Activated T-cell treated with anti-CD3 and anti-CD28 coated beads, Interleukin-2, amount 50 U/mL, for 24 hours (primary cell): ENCODE measurements at regions not wholly inside any gene's neighbourhood (a gene's known extent, or its start where the extent isn't known, plus 50 kb on each side); places are given as distances from the start of the nearest gene placed in this dataset.

Source experiments
- DNase-seq: peaks from one replicate; pipeline ENCODE4 v3.0.0-alpha.2; 2020
- H3K27ac Mint-ChIP-seq: 2 replicates; pipeline ENCODE4 v1.8.0; 2020; ENCODE audit warnings: mild to moderate bottlenecking, mixed read lengths
- H3K27me3 Mint-ChIP-seq: 2 replicates; pipeline ENCODE4 v1.8.0; 2020; ENCODE audit warnings: mixed read lengths
- H3K36me3 Mint-ChIP-seq: 2 replicates; pipeline ENCODE4 v1.8.0; 2020; ENCODE audit warnings: low read depth, mixed read lengths
- H3K4me1 Mint-ChIP-seq: 2 replicates; pipeline ENCODE4 v1.8.0; 2020; ENCODE audit warnings: low read depth, mixed read lengths
- H3K4me3 Mint-ChIP-seq: 2 replicates; pipeline ENCODE4 v1.8.0; 2020; ENCODE audit warnings: mild to moderate bottlenecking, moderate library complexity, mixed read lengths
- H3K9me3 Mint-ChIP-seq: 2 replicates; pipeline ENCODE4 v1.8.0; 2020; ENCODE audit warnings: mixed read lengths

GRCh38 chr17:62130739-62131138 lies 65.7 kb upstream of the MED13 start:
- H3K36me3 Mint-ChIP-seq = no peaks in the 10 kb centered on the region
- no peaks in the 10 kb centered on the region for H3K9me3 Mint-ChIP-seq
- peaks cover 14% of the 10 kb centered on the region for H3K27me3 Mint-ChIP-seq
- H3K27ac Mint-ChIP-seq = no peak overlapping the region
- no peak overlapping the region for H3K4me3 Mint-ChIP-seq
- no peaks in the 10 kb centered on the region for H3K4me1 Mint-ChIP-seq
- DNase-seq = no peak

GRCh38 chr17:62126292-62126691 lies 61.2 kb upstream of the MED13 start:
- Mint-ChIP-seq H3K36me3 (no peaks in the 10 kb centered on the region), H3K4me3 (no peak overlapping the region), H3K9me3 (no peaks in the 10 kb centered on the region), H3K4me1 (no peaks in the 10 kb centered on the region), H3K27me3 (peaks cover 22% of the 10 kb centered on the region), H3K27ac (no peak overlapping the region)
- DNase-seq = no peak

GRCh38 chr17:62125307-62125706 lies 60.2 kb upstream of the MED13 start:
- DNase-seq = no peak
- Mint-ChIP-seq H3K4me1 (peaks cover 7% of the 10 kb centered on the region), H3K27ac (no peak overlapping the region), H3K27me3 (peaks cover 20% of the 10 kb centered on the region), H3K9me3 (no peaks in the 10 kb centered on the region), H3K36me3 (no peaks in the 10 kb centered on the region), H3K4me3 (no peak overlapping the region)

GRCh38 chr17:62121025-62121730 lies 56.1 kb upstream of the MED13 start:
- DNase-seq = no peak
- Mint-ChIP-seq H3K9me3 (no peaks in the 10 kb centered on the region), H3K4me1 (peaks cover 14% of the 10 kb centered on the region), H3K27me3 (peaks cover 12% of the 10 kb centered on the region), H3K27ac (no peak overlapping the region), H3K36me3 (no peaks in the 10 kb centered on the region), H3K4me3 (no peak overlapping the region)

GRCh38 chr17:62119373-62119772 lies 54.3 kb upstream of the MED13 start:
- H3K9me3 Mint-ChIP-seq = no peaks in the 10 kb centered on the region
- H3K36me3 Mint-ChIP-seq = no peaks in the 10 kb centered on the region
- peaks cover 4% of the 10 kb centered on the region for H3K27me3 Mint-ChIP-seq
- H3K27ac Mint-ChIP-seq = no peak overlapping the region
- no peak for DNase-seq
- H3K4me3 Mint-ChIP-seq = no peak overlapping the region
- H3K4me1 Mint-ChIP-seq = peaks cover 14% of the 10 kb centered on the region
